ENCODE measurements at regions not wholly inside any gene's neighbourhood (a gene's known extent, or its start where the extent isn't known, plus 50 kb on each side); places are given as distances from the start of the nearest gene placed in this dataset.

- no peak overlapping the region for H3K27ac ChIP-seq
- TF ChIP-seq POLR2A (IDR thresholded peaks at IDR 0.05), result no peak
- TF ChIP-seq CTCF (IDR thresholded peaks at IDR 0.05), result no peak
- H3K9me3 ChIP-seq, result no peaks in the 10 kb centered on the region
- H3K4me3 ChIP-seq, result no peak overlapping the region
- H3K36me3 ChIP-seq, result no peaks in the 10 kb centered on the region
- no peaks in the 10 kb centered on the region for H3K27me3 ChIP-seq
- peaks cover 0 to 16% (median 6%) of the 10 kb centered on the region in 4 donors for H3K4me1 ChIP-seq
- no peak for DNase-seq
These were observed 124.8 kb upstream of the CHST15 start for GRCh38 chr10:124217906-124218804.

GRCh38 chr10:124217031-124217430 lies 123.6 kb upstream of the CHST15 start:
- Histone ChIP-seq H3K4me1 (peaks cover 0 to 13% (median 5%) of the 10 kb centered on the region in 4 donors), H3K36me3 (no peaks in the 10 kb centered on the region), H3K9me3 (no peaks in the 10 kb centered on the region), H3K4me3 (no peak overlapping the region), H3K27ac (no peak overlapping the region), H3K27me3 (no peaks in the 10 kb centered on the region)
- DNase-seq, result no peak
- TF ChIP-seq POLR2A (IDR thresholded peaks at IDR 0.05), result no peak
- TF ChIP-seq CTCF (IDR thresholded peaks at IDR 0.05), result no peak

GRCh38 chr10:124214610-124215375 lies 121.4 kb upstream of the CHST15 start:
- Histone ChIP-seq H3K27me3 (no peaks in the 10 kb centered on the region), H3K4me3 (no peak overlapping the region), H3K27ac (no peak overlapping the region), H3K4me1 (no peaks in the 10 kb centered on the region), H3K36me3 (no peaks in the 10 kb centered on the region), H3K9me3 (no peaks in the 10 kb centered on the region)
- TF ChIP-seq POLR2A (IDR thresholded peaks at IDR 0.05), result no peak
- TF ChIP-seq CTCF (IDR thresholded peaks at IDR 0.05), result no peak
- DNase-seq, result no peak

- DNase-seq, result no peak
- H3K27ac ChIP-seq, result no peak overlapping the region
- H3K4me1 ChIP-seq, result no peaks in the 10 kb centered on the region
- no peaks in the 10 kb centered on the region for H3K36me3 ChIP-seq
- no peaks in the 10 kb centered on the region for H3K27me3 ChIP-seq
- no peaks in the 10 kb centered on the region for H3K9me3 ChIP-seq
- no peak overlapping the region for H3K4me3 ChIP-seq
- no peak for TF ChIP-seq POLR2A (IDR thresholded peaks at IDR 0.05)
- no peak for TF ChIP-seq CTCF (IDR thresholded peaks at IDR 0.05)
These were observed 120.6 kb upstream of the CHST15 start for GRCh38 chr10:124213899-124214510.

GRCh38 chr10:124213471-124213870 lies 120.1 kb upstream of the CHST15 start:
- no peaks in the 10 kb centered on the region for H3K36me3 ChIP-seq
- H3K27ac ChIP-seq, result no peak overlapping the region
- H3K27me3 ChIP-seq, result no peaks in the 10 kb centered on the region
- no peaks in the 10 kb centered on the region for H3K9me3 ChIP-seq
- H3K4me1 ChIP-seq, result no peaks in the 10 kb centered on the region
- DNase-seq, result no peak
- no peak overlapping the region for H3K4me3 ChIP-seq
- TF ChIP-seq CTCF (IDR thresholded peaks at IDR 0.05), result no peak
- TF ChIP-seq POLR2A (IDR thresholded peaks at IDR 0.05), result no peak

Measured in Peyer's patch (tissue), 4 donors.